ENCODE measurements at regions not wholly inside any gene's neighbourhood (a gene's known extent, or its start where the extent isn't known, plus 50 kb on each side); places are given as distances from the start of the nearest gene placed in this dataset.

DNA sequence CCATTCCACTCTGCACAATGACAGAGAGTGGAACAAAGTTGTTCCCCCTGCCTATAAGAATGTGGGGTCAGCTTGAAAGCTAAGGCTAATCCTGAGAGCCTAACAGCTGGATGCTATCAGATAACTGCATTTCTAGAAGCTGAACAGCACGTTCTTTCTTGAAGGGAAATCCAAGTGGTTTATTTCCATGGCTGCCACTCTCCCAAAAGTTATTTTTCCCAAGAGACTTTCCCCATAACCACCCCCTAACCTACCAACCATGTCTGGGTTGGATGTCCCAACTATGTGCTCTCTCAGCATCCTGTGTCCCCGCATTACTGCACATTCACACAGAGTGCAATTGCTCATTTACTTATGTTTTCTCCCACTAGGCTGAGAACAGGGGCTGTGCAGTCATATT, 140.7 kb upstream of the ANKRD1 start:
- TF ChIP-seq TAF1 (IDR thresholded peaks at IDR 0.05; ENCODE audit: low read depth, low read length) = no peak
- TF ChIP-seq POLR2AphosphoS5 (IDR thresholded peaks at IDR 0.05; ENCODE audit: low read depth, low read length) = no peak
- no peak for TF ChIP-seq POLR2A (IDR thresholded peaks at IDR 0.05; ENCODE audit: low read depth, low read length)
- no peak for TF ChIP-seq SPI1 (IDR thresholded peaks at IDR 0.05; ENCODE audit: low read depth, low read length)
- TF ChIP-seq PAX5 (IDR thresholded peaks at IDR 0.05; ENCODE audit: insufficient read depth, low read length, severe bottlenecking) = no peak
- TF ChIP-seq POU2F2 (IDR thresholded peaks at IDR 0.05; ENCODE audit: low read depth, low read length) = no peak
